Activated CD4-positive, alpha-beta T cell treated with anti-CD3 and anti-CD28 coated beads for 1 hour (primary cell): ENCODE measurements at regions not wholly inside any gene's neighbourhood (a gene's known extent, or its start where the extent isn't known, plus 50 kb on each side); places are given as distances from the start of the nearest gene placed in this dataset.

ENCODE experiments used
- DNase-seq: peaks from one replicate; pipeline ENCODE4 v3.0.0-alpha.2; 2020

GRCh38 chrY:15689994-15690393 is 1165.7 kb downstream of the NLGN4Y start:
- DNase-seq: no peak

DNA sequence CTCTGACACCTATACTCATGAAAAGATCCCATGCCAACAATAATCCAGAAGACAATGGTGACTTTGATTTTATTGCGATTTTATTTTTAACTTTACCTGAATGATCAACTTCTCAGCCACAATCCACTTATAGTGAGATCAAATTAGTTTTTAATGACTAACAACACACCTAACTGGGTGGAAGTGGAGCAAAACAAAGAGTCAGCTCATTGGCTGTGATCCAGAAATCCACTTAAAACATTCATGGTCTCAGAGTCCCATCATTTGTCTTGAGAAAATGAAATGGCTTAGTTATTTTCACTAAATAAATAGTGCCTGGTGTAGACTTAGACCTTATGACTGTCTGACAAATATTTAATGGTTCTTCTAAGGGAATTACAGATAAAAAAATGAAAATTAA is 1177.8 kb downstream of the NLGN4Y start:
- no peak for DNase-seq

DNA sequence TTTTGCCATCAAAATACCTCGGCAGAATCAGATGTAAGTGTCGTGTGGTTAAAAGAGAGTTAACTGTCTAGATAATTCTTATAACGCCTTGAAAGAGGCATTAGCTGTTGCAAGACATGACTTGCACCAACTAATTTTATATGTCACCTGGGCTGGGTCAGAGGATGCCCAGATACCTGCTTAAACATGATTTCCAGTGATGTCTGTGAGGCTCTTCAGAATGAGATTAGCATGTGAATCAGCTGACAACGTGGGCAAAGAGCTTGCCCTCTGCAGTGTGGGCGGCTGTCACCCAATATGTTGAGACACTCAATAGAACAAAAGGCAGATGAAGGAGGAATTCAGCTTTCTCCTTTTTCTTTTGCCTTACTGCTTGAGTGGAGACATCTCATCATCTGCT is 1180.6 kb downstream of the NLGN4Y start:
- no peak for DNase-seq

DNA sequence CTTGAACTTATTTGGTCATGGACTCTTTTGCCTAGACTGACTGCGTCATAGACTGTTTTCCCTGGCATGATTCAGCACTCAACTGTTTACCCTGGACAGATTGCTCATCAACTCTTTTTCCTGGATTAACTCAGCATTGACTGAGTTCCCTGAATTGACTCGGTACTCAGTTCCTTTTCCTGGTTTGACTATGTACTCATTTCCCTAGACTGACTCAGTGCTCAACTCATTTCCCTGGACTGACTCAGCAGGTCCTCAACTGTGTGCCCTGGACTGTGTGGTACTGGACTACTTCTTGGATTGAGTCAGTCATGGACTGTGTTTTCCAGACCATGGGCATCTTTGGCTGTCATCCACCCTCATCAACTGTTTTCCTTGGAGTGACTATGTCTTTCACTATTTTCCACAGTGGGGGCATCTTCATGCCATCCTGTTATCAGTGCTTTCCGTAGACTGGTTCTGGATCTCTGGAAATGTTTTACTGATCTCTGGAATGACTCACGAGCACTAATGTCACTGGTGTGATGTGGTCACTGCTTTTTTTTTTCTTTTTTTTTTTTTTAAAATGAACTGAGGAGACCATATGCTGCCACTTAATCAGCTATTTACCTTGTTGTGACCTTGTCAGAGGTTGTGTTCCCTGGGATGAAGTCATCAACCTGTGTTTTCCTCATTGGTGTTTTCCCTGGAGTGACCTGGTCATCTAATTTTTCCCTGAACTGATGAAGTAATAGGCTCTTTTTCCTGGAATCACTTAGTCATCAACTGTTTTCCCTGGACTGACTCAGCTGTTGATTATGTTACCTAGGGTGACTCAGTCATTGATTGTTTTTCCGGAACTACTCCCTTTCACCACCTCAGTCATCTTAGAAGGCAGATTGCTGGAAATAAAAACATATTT is 1225.5 kb downstream of the NLGN4Y start:
- DNase-seq: no peak

DNA sequence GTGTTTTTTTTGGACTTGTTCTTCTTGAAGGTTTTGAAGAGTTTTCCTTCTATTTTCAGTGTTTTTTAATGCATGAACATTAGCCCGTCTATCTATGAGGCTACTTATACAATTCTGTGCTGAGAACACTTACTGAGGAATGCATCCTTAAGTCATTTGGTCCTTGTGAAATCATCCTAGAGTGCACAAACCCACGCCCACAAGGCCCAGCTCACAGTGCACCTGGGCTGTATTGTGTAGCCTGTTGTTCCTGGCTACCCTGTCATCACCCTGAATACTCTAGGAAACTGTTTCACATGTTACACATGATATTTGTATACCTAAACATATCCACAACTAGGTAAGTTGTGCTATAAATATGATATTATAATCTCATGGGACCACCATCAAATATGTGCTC is 1226.7 kb downstream of the NLGN4Y start:
- DNase-seq: no peak

- no peak for DNase-seq
Measured at GRCh38 chrY:15756266-15756665, 1231.9 kb downstream of the NLGN4Y start.

DNA sequence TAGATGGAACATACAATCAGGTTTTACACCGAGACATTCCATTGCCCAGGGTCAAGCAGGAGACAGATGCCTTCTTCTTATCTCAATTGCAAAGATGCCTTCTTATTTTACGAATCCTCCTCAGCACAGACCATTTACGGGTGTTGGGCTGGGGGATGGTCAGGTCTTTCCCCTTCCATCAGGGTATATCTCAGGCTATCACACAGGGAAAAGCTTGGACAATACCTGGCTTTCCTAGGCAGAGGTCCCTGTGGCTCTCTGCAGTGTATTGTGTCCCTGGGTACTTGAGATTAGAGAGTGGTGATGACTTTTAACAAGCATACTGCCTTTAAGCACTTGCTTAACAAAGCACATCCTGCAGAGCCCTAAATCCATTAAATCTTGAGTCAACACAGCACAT is 1249.2 kb downstream of the NLGN4Y start:
- DNase-seq: no peak

DNA sequence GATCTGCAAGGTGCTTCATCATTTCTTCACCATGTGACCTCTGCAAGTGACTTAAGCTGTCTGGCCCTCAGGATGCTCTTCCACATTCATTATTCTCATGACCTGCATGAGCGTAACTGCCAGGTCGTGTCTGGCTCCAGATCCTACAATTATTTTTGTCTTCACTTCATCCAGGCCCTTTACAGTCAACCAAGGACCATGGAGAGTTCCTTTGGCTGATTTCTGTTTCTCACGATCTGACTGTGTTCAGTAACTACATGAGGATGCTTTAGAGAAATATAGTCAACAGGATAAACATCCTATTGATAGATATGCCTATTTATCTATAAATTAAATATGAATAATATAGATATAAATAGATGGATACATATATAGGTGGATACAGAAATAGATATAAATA is 1251.6 kb downstream of the NLGN4Y start:
- DNase-seq: no peak

DNA sequence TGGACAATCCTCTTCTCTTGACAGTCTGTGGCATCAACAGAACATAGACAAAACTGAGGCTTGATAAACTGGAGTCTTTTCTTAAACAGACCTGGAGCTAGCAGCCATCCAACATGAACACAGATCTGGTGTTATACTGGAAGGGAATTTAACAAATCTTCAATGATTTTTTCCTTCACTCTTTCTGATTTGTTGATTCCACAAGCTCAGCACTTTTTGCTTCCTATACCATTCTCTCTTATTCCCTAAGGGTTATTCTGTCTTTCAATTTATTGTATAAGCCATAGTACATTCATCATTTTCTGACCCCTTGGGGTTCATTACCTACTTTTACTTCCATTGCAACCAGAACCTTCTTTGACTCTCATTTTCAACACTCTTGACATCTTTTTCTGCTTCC is 1255.6 kb downstream of the NLGN4Y start:
- no peak for DNase-seq

DNA sequence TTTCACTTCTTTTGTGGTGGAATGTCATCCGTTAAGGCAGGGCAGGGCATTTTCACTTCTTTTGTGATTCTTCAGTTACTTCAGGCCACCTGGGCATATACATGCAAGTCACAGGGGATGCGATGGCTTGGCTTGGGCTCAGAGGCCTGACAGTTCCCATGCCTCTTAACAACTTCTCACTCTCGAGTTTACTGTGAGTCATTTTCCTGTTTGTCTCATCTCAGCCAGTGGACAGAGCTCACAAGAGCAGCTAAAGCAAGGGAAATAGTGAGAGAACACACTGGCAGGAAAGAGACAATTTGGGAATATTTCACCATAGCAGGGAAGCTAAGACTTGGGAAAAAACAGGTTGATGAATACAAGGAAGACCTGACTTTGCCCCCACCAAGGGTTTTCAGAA is 1275.7 kb downstream of the NLGN4Y start:
- DNase-seq: no peak

GRCh38 chrY:15805985-15806384 is 1281.7 kb downstream of the NLGN4Y start:
- no peak for DNase-seq

- no peak for DNase-seq
Measured at GRCh38 chrY:15814241-15814640, 1289.9 kb downstream of the NLGN4Y start.
